LoVo (cell line): ENCODE measurements at regions not wholly inside any gene's neighbourhood (a gene's known extent, or its start where the extent isn't known, plus 50 kb on each side); places are given as distances from the start of the nearest gene placed in this dataset.

Experiments used
- DNase-seq: peaks from one replicate; pipeline ENCODE4 v3.0.0-alpha.2; 2016; ENCODE audit warnings: low spot score

DNA sequence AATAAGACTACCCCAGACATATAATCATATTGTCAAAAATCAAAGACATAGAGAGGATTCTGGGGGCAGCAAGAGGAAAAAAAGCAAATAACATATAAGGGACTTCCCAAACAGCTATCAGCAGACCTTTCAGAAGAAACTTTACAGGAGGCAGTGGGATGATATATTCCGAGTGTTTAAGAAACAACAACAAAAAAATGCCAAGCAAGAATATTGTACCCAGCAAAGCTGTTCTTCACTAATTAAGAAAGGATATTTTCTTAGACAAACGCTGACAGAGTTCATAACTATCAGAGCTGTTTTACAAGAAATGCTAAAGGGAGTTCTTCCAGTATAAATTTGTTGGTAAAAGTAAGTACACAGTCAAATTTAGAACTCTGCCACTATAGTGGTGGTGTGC is 243.3 kb upstream of the AFDN start:
- no peak for DNase-seq

GRCh38 chr6:167588181-167588919 is 238.4 kb upstream of the AFDN start:
- DNase-seq: no peak

DNA sequence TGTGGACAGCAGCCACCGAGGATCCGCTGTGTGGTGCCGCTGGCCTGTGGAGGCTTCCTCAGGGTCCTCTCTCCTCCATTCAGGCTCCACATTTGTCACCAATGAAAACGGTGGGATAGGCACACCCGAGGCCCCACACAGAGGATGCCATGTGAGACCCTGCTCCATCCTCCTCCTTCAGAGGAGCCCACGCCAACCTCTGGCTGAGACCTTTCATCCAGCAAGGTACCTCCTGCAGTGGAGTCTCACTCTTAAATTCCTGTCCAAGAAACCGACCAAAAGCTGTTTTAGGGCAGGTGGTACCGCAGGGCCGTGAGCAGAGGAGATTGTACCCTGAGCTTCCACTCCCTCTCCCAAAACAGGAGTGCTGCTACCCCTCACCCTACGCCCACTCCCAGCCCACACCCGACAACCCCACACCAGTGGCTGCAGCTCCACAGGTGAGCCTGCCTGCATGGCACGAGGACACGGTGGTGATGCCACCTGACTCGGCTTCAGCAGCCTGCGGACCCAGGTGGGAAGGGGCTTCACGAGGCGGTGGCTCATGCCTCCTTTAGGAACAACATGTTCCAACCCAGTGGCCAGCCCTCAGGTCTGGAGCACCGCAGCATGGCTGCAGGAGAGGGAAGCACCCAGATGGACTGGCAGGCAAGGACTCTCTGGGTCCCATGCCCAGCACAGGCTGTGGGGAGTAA is 237.6 kb upstream of the AFDN start:
- no peak for DNase-seq

DNA sequence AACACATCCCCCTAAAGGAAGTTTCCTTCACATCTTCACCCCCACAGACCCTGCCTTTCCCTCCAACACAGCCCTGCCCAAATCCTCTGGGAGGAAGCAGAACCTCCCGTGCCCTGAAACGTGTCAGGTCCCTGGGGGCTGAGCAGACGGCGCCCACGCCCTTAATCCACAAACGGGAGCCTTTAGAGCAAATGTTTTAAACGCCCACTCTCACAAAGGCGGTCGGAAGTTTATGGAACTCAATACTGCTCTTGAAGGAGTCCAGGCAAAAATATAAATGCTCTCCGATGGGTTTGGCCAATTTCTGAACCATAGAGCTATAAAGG is 237.1 kb upstream of the AFDN start:
- no peak for DNase-seq

GRCh38 chr6:167590193-167590592 is 236.5 kb upstream of the AFDN start:
- DNase-seq: no peak
